Esophagus muscularis mucosa (tissue), 4 donors: ENCODE measurements at regions not wholly inside any gene's neighbourhood (a gene's known extent, or its start where the extent isn't known, plus 50 kb on each side); places are given as distances from the start of the nearest gene placed in this dataset.

Experiments
- EP300 ChIP-seq: sonication (generic); formaldehyde crosslinking; IDR thresholded peaks from one replicate; pipeline ENCODE4 v1.6.1; 2017; ENCODE audit warnings: antibody characterized with exemption
- POLR2A ChIP-seq: fragments of 450-650 bp; IDR thresholded peaks from one replicate; pipeline ENCODE4 v1.6.1; 2017; ENCODE audit warnings: antibody characterized with exemption, moderate library complexity, mild to moderate bottlenecking, low read depth
- POLR2AphosphoS5 ChIP-seq, 2 donors: sonication (generic); formaldehyde crosslinking; IDR thresholded peaks; one replicate each; pipeline ENCODE4 v1.6.1; 2017; ENCODE audit warnings: antibody characterized with exemption in 2 of 2
- TF ChIP-seq, protein P1 (sequence below), 3 experiments: fragments of 200-600 bp in 2 of 3; fragments of 450-650 bp in 1 of 3; sonication (generic) in 2 of 3; IDR thresholded peaks; one replicate each; pipeline ENCODE4 v1.5.1; 2017 to 2019; ENCODE audit warnings: antibody characterized with exemption in 3 of 3, mild to moderate bottlenecking in 2 of 3, moderate library complexity in 1 of 3

- TF ChIP-seq, protein P1, sequence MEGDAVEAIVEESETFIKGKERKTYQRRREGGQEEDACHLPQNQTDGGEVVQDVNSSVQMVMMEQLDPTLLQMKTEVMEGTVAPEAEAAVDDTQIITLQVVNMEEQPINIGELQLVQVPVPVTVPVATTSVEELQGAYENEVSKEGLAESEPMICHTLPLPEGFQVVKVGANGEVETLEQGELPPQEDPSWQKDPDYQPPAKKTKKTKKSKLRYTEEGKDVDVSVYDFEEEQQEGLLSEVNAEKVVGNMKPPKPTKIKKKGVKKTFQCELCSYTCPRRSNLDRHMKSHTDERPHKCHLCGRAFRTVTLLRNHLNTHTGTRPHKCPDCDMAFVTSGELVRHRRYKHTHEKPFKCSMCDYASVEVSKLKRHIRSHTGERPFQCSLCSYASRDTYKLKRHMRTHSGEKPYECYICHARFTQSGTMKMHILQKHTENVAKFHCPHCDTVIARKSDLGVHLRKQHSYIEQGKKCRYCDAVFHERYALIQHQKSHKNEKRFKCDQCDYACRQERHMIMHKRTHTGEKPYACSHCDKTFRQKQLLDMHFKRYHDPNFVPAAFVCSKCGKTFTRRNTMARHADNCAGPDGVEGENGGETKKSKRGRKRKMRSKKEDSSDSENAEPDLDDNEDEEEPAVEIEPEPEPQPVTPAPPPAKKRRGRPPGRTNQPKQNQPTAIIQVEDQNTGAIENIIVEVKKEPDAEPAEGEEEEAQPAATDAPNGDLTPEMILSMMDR (IDR thresholded peaks at IDR 0.05) = no peak
- TF ChIP-seq POLR2AphosphoS5 (IDR thresholded peaks at IDR 0.05) (no peak), POLR2A (no peak), EP300 (no peak)
Measured at GRCh38 chr12:84054811-84055210, 857.8 kb downstream of the SLC6A15 start.
